ENCODE measurements at regions not wholly inside any gene's neighbourhood (a gene's known extent, or its start where the extent isn't known, plus 50 kb on each side); places are given as distances from the start of the nearest gene placed in this dataset.
"Not testable (repeated sequence)": the region's sequence is repeated elsewhere in the genome, so short reads cannot be mapped to it uniquely, and the experiment has no call there.

DNA sequence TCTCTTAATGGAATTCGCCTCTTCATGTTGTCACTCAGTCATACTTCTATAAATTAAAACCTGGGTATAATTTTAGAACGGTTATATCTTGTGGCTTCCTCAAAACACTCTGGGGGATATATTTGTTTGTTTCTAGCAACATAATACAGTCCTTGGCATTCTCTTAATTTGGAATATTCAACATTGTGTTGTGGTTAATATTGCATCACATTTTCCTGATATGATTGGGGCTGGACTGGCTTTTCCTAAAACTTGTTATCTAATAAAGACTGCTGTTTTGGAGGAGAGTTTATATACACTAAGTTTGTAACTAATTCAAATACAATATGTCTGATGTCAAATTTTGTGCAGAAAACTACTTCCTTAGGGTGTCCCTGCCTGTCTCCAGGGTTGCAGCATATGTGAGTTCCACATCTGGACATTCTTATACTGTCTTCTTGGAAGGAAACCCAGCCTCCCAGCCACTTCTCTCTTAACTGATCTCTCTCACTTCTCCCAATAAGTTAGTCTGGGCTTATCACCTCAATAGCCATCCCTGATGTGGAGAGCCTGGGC lies 892.6 kb downstream of the MRPL39 start:
- no peak for DNase-seq

DNA sequence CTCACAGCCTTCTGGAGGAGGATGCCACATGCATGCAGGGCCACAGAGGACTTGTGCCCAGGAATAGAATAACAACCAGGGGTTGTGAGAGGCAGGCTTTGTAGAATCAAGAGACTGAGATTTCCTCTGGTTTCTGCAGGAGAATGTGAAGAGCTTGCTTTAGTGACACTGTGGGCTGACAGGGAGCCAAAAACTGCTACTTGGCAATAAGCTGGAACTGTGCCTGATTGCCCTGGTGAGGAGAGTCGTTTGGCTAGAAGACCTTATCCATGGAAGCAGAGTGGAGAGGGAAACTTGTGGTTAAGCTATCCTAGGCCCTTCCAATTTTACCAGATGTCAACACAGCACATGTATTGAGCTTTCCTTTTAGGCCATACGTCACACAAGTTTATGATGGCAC lies 902.1 kb downstream of the MRPL39 start:
- DNase-seq: no peak

DNA sequence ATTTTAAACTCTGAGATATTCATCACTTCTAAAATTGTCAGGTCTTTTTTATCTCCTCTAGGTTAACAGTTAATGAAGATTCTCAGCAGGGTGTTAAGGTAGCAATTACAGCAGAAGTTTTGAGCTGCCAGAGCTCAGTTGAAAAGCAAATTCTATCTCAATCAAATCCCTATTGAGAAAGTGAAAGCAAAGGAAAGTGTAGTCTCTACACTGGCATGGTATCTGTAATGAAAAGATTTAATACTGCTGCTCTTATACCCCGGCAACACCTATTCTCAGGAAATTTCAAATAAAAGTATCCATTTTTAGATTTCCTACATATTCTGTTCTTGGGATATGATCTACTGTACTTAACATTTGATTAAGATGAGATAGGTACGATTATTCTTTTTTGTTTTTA lies 913.5 kb downstream of the MRPL39 start:
- DNase-seq: no peak

DNA sequence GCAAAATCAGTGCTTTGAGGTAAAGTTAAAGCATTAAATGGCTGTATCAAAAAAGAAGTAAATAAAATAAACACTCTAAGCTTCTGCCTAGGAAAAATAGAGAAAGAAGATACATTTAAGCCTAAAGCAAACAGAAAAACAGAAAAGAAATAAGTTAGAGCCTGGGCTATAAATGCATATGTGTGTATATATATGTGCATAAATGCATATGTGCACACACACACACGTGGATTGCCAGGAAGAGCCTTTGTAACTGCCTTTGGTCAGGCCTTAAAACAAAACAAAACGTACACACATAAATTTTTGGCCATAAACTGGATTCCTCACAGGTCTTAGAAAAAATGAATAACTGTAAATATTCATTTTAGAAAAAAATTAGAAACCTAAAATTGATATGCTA lies 925.8 kb downstream of the MRPL39 start:
- DNase-seq: no peak

DNA sequence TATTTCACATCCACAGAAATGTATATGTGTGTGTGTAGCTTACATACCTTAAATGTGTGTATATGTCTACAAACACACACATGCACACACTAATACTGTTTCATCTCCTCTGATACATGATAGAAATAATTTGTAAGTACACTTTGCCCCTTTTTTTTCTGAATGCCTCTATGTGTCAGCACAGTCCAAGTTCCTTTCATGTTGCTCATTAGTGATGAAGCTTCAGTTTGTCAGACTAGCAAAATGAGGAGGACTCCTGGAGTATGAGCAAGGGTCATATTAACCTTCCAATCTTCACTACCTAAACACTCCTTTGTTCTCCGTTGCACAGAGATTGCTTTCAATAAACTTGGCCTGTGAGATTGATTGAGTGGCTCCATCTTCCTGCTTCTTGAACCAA lies 935.4 kb downstream of the MRPL39 start:
- no peak for DNase-seq

DNA sequence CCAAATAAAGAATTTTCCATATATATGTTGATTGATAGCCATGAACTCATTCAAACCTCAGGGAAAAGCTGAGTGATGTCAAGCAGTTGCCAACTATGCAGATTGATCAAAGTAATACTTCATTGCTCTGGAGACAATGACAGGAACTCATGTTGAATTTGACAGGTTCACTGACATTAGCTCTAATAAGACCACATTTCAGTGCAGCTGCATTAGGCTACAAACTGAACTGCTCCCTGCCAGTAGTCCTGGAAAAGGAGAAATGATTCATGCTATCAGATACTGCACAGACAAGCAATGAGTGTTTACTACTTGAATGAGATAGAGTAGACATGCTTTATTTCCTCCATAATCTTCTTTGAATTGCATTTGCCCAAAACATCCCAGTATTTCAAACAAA lies 948.4 kb downstream of the MRPL39 start:
- no peak for DNase-seq

DNA sequence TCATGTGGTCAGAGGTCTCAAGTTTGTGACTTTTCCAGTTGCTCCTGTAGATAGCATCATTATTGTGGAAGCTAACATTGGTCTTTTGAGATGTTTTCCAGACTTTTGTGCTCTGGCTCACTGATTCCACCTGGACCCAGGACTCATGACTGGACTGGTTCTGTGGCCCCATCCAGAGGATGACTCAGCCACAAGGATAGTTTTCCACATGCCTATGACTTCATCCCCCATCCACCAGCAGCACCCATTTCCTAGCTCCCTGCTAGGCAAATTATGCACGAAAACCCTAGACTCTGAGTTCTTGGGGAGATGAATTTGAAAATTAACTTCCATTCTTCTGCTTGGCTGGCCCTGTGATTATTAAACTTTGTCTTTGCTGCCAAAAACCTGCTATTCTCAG lies 949.3 kb downstream of the MRPL39 start:
- no peak for DNase-seq

DNA sequence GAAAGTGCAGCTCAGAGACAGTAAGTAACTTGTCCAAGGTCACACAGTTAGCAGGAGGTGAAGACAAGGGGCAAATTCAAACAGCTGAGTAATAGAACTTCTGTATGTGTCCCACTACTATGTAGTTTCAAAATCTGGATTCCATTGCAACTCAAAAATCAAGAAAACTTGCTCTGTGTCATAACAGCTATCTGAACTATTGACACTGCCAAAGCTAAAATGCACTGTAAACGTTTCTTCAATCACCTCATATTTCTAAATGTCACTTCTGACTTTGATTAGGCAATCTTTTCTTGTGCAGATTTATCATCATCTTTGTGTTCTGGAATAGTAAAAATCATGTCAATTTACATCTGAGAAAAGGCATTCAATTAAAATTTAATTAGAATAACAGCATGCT lies 957.6 kb downstream of the MRPL39 start:
- no peak for DNase-seq

DNA sequence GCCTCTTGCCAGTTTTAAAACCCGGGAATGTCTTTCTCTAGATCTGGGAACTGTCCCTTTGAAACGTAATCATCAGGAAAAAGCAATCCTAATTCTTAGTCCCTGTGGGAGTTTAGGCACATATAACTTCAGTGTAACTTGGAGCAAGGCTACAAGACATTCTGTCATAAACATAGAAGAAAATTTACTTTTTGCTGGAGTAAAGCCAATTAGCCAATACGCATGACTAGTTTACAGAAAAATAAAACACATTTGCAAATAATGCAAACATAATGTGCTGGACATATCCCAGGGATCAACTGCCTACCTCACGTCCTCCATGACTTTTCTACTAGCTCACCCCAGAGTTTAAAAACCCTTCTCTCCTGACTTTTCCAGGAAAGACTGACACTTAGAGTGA lies 970.6 kb downstream of the MRPL39 start:
- no peak for DNase-seq

DNA sequence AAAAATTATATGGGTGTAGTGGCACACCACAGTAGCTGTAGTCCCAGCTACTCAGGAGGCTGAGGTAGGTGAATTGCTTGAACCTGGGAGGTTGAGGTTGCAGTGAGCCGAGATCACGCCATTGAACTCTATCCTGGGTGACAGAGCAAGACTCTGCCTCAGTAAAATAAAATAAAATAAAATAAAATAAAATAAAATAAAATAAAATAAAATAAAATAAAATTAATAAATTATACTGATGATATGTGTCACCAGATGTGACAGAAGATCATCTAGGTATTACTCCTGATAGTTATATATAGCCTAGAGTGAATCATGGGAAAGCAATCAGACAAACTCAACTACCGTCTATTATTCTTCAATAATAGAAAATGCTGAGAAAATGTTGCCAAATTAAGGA lies 972.5 kb downstream of the MRPL39 start:
- no peak for DNase-seq

DNA sequence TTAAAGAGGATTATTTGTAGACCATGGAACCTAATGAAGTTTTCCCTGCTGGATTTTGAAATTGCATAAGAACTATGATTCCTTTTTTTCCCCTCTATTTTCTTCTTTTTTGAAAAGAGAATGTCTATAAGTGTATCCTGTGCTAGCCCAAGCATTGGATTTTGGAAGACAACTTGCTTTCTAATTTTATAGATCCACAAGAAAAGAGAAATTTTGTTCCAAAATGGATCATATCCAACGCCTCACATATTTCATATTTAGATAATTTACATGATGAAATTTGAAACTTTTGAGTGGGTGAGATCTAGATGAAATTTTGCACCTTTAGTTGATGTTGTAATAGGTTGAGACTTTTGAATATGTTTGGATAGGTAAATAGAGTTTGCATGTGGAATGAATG lies 978.7 kb downstream of the MRPL39 start:
- no peak for DNase-seq

DNA sequence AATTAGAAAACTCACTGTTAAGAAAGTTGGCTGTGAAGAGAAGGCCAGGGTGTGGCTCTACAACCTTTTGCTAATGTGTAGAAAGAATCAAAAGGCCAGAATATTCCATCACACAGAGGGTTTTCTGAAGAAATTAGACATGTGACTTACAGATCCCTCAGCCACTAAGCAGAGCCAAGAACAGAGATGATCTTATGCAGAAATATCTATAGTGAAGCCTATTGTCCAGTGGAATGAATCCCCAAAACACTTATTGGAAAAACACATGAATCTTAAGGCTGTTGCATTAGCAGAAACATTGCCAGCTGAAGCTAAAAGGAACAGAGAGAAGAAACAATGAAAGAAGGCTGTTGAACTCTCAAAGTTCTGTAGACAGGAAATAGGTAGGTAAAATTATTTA lies 979.2 kb downstream of the MRPL39 start:
- no peak for DNase-seq

DNA sequence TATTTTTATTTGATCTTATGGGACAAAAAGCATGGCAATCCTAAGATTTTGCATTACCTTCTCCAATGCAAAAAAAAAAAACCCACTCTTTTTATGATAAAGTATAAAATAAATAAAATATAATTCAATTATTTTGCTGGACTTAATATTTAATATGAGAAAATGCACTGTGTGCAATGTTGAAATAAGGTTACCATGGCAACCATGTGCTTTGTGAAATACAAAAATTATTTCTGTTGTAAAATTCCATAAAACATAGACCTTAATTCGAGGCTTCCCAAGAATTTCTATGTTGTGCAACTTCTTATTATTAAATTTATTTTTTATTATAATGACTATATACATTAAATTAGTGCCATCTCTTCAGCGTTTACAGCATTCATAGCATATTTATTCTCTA lies 989.5 kb downstream of the MRPL39 start:
- DNase-seq: no peak

DNA sequence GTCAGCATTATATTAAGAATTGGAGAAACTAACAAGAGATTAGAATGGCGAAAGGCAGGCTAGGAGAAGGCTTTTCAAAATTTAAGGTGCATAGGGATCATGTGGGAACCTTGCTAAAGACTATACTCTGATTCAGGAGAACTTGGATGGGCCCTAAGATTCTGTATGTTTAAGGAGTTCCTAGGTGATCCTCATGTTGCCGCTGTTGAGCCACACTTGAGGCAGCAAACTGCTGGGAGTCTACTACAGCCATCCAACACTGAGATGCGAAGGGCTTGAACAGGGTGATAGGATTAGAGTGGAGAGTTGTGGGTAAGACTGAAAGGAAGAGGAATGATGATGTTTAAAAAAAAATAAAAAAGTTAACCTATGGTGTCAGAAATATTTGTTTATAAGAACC lies 1013.2 kb downstream of the MRPL39 start:
- no peak for DNase-seq

DNA sequence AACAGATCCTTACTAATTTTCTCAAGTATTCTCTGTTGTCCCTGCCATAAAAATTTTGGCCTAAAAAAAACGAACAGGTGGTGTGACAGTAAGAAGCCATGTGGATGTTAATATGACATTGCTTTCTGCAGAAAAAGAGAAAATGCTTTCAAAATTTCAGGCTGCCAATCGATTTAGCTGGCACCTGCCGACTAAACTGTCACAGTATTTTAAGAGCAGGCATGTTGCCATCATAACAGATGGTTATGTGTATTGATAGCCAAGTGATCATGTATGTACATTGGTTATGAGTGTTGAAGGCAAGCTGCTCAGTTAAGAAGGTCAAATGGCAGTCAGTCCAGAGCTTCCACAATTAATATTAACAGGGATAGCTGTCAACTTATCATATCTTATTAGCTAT lies 1017.0 kb downstream of the MRPL39 start:
- no peak for DNase-seq

DNA sequence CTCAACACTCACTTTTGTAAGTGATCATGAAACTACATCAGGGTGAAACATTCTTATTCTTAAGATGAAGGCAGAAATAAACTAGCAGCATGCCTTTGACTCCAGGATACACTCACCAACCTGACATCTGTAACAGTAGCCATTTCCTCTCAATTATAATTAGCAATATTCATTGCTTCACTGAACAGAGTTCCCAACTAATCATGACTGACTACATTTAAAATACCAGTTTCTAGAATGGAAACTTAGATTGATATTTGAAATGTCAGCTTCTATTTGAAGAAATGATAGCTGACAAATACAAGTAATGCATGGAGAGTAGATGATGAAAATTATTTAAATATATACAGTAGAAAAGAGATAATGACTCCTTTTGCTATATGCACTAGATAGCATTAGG lies 1023.8 kb downstream of the MRPL39 start:
- no peak for DNase-seq

DNA sequence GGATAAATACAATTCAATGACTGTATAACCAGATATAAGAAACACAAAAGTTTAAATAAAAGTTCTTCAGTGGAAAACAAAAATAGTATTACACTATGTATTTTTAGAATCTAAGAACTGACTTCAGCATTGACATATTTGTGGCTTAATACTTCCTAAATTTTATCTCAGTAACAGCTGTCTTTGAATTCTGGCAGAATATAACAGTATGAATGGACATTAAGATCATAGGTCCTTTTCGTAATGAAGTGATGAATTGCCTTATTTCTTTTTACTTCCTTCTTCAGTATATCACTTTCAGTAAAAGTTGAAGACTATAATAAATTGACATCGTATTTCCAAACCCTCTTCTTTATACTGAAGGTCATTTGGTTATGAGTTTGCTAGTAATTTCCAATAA lies 1030.0 kb downstream of the MRPL39 start:
- no peak for DNase-seq

DNA sequence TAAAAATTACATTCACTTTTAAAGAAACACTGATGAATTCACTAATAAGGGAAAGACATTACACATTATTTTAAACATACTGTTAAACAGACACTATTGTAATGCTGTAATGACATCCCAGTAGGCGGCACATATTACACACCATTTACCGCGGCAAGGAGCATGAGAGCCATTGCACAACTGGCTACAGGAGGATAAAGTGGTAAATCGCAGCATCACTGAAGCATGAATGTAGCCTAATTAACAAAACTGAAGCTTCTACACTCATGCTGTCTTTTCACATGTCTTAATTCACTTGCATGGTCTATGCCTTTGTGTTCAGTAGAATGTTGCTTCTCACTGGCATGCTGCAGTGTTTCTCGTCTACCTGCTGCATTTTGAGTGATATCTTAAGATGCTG lies 1046.0 kb downstream of the MRPL39 start:
- DNase-seq: no peak

DNA sequence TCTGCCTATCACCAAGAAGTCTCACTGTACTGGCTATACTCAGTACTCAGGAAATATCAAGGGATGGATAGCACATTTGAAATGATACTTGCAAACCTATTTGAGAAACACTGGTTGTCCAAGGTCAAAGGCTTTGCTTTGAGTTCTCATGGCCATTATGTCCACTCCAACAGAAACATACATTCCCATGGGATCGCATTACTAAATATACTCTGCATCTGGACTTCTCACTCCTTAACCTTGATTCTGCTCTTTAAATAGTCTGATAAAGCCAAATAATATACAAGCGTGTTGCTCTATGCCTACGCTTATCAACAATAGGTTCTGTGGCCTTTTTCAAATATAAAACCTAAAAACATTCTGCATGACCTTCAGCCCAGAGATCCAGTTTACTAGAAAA lies 1054.8 kb downstream of the MRPL39 start:
- DNase-seq: no peak

DNA sequence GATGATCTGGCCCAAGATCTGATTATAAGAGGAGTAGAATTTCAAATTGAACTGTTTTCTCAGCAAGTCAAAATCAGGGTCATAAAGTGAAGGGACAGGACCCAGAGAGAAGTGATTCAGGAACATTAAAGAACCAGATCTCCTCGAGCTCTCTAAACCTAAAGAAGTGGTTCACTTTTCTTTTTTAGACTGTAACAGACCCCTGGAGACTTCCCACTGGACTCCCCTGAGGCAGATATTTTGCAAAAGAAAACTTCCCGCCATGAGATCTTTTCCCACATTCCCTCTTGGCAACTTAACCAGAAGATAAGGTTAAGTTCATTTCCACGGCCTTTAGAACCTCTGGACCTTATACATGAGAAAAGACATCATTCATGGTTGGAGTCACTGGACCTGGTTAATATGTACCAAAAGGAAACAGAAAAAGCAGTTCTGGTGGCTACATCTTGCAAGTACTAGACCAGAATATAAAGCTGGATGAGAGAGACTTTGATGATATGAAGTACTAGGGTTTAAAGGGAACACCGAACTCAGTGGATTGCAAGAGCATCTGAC lies 1061.4 kb downstream of the MRPL39 start:
- DNase-seq: no peak

DNA sequence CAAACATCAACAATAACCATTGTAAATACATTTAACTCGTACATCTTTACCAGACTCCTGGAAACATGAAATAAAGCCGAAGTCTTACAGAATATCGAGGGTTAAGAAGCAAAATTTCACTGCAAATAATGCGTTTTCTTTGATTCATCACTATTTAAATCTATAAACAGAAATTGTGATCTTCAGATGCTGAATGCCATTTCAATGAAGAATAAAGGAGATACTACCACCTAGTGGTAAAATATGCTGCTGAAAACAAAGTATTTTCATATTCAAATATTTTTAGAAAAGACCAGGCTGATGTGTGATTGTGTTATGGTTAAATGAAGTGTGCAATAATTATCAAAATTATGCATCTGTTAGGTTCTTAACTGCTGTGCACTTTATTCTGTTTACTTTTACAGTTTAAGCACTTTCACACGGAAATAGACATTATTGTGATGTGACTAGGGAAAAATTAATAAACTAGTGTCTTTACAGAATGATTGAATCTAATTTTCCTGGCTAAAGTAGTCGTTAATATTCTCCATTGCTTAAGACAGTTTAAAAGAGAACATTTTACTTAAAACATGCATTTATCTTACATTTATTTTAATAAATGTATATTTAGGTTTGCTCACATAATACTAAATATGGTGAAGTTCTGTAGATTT lies 1093.1 kb downstream of the MRPL39 start:
- no peak for DNase-seq

DNA sequence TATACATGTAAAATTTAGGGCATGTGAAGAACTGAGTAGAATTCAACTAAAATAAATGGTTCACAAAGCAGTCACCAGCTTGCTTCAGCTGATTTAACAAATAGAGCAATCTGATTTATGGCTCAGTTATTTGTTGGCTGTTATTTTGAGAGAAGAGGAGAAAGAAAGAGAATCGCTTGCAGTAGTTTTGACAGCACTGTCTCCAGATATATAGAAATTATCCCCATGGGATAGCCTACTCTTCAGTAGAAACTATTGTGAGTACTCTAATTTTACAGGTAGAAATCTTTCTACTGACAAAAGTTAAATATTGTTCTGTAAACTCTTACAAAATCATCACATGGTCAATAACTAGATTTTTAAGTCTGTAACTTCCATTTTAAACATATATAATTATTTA lies 1098.2 kb downstream of the MRPL39 start:
- no peak for DNase-seq

DNA sequence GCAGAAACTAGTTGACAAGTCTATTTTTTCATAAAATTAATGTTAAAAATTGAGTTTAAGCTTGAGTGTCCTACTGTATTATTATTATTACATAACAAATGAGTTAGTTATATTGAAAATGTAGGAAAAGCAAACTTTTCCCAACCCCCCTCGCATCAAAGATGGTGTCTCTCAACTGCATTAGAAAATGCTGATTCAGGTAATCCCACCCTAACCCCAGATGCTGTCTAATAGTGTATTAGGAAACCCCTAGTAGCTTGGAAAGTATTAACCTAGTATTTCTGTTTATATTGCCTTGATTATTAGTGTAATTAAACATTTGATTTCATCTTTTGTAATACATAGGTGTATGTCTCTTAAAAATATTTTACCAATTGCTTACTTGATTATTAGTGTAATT lies 1120.3 kb downstream of the MRPL39 start:
- no peak for DNase-seq

DNA sequence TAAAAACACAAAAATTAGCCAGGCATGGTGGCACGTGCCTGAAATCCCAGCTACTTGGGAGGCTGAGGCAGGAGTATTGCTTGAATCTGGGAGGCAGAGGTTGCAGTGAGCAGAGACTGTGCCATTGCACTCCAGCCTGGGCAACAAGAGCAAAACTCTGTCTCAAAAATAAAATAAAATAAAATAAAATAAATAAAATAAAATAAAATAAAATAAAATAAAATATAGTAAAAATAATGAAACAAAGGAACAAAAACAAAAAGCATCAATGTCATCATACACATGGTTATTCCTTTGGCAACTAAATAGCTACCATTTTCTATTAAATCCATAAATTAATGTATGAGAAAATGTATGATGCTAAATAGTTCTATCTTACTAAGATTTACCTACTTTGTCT lies 1123.9 kb downstream of the MRPL39 start:
- not testable (repeated sequence) for DNase-seq

DNA sequence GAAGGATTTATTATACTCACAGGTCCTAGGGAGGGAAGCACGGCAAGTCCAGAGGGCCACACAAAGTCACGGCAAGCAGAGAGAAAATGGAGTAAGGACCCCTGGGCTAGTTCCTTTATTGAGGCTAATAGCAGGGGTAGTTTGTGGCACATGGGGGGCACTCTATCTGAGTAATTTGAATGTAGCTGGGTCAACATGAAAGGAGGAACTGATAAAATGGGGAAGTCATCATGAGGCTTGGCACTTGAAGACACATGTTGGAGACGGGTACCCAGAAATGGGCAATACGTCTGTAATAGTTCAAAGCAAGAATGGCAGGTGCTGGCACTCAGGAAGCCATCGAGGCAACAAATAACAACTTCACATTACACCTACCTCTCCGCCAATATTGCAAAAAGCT lies 1136.4 kb downstream of the MRPL39 start:
- DNase-seq: no peak
